HEK293T (cell line): ENCODE measurements at regions not wholly inside any gene's neighbourhood (a gene's known extent, or its start where the extent isn't known, plus 50 kb on each side); places are given as distances from the start of the nearest gene placed in this dataset.

Experiments
- ELF4 ChIP-seq: fragments of 450-650 bp; IDR thresholded peaks from 2 replicates; pipeline ENCODE4 v1.6.1; 2017; ENCODE audit warnings: antibody characterized with exemption
- FOXA1 ChIP-seq: fragments of 450-650 bp; IDR thresholded peaks from 2 replicates; pipeline ENCODE4 v1.6.1; 2016; ENCODE audit warnings: mild to moderate bottlenecking
- HDGF ChIP-seq: fragments of 450-650 bp; IDR thresholded peaks from 2 replicates; pipeline ENCODE4 v1.6.1; 2017; ENCODE audit warnings: antibody characterized with exemption, borderline replicate concordance
- SUZ12 ChIP-seq: fragments of 450-650 bp; IDR thresholded peaks from 2 replicates; pipeline ENCODE4 v1.6.1; 2016; ENCODE audit warnings: mild to moderate bottlenecking

- TF ChIP-seq HDGF = no peak
- no peak for TF ChIP-seq FOXA1
- TF ChIP-seq ELF4 = no peak
- no peak for TF ChIP-seq SUZ12
Measured at GRCh38 chr1:175818929-175819328, 75.5 kb upstream of the TNR start.
